ENCODE measurements at regions not wholly inside any gene's neighbourhood (a gene's known extent, or its start where the extent isn't known, plus 50 kb on each side); places are given as distances from the start of the nearest gene placed in this dataset.

- TF ChIP-seq FOXP2 (optimal IDR thresholded peaks at IDR 0.05; ENCODE audit: borderline replicate concordance, extremely low read depth, extremely low read length, insufficient read depth) (no peak), POLR2AphosphoS5 (IDR thresholded peaks at IDR 0.05; ENCODE audit: low read depth, low read length) (no peak), REST (IDR thresholded peaks at IDR 0.05; ENCODE audit: insufficient read depth in 1 of 2, low read depth in 2 of 2, low read length in 2 of 2) (no peak), TAF1 (IDR thresholded peaks at IDR 0.05; ENCODE audit: borderline replicate concordance, insufficient read depth, low read length) (no peak), SIN3A (IDR thresholded peaks at IDR 0.05; ENCODE audit: borderline replicate concordance, insufficient read depth, low read length) (no peak)
Observed at GRCh38 chr5:109570362-109570874, 119.3 kb upstream of the MAN2A1 start.

GRCh38 chr5:109567374-109568044 lies 122.2 kb upstream of the MAN2A1 start:
- no peak for TF ChIP-seq POLR2AphosphoS5 (IDR thresholded peaks at IDR 0.05; ENCODE audit: low read depth, low read length)
- no peak for TF ChIP-seq FOXP2 (optimal IDR thresholded peaks at IDR 0.05; ENCODE audit: borderline replicate concordance, extremely low read depth, extremely low read length, insufficient read depth)
- no peak for TF ChIP-seq SIN3A (IDR thresholded peaks at IDR 0.05; ENCODE audit: borderline replicate concordance, insufficient read depth, low read length)

GRCh38 chr5:109566361-109566760 lies 123.4 kb upstream of the MAN2A1 start:
- TF ChIP-seq SIN3A (IDR thresholded peaks at IDR 0.05; ENCODE audit: borderline replicate concordance, insufficient read depth, low read length) (no peak), FOXP2 (optimal IDR thresholded peaks at IDR 0.05; ENCODE audit: borderline replicate concordance, extremely low read depth, extremely low read length, insufficient read depth) (no peak), TAF1 (IDR thresholded peaks at IDR 0.05; ENCODE audit: borderline replicate concordance, insufficient read depth, low read length) (no peak), REST (IDR thresholded peaks at IDR 0.05; ENCODE audit: insufficient read depth in 1 of 2, low read depth in 2 of 2, low read length in 2 of 2) (no peak), POLR2AphosphoS5 (IDR thresholded peaks at IDR 0.05; ENCODE audit: low read depth, low read length) (no peak)

GRCh38 chr5:109563739-109564138 lies 126.0 kb upstream of the MAN2A1 start:
- TF ChIP-seq REST (IDR thresholded peaks at IDR 0.05; ENCODE audit: insufficient read depth in 1 of 2, low read depth in 2 of 2, low read length in 2 of 2) (no peak), TAF1 (IDR thresholded peaks at IDR 0.05; ENCODE audit: borderline replicate concordance, insufficient read depth, low read length) (no peak), POLR2AphosphoS5 (IDR thresholded peaks at IDR 0.05; ENCODE audit: low read depth, low read length) (no peak)

- TF ChIP-seq FOXP2 (optimal IDR thresholded peaks at IDR 0.05; ENCODE audit: borderline replicate concordance, extremely low read depth, extremely low read length, insufficient read depth) (no peak), REST (IDR thresholded peaks at IDR 0.05; ENCODE audit: insufficient read depth in 1 of 2, low read depth in 2 of 2, low read length in 2 of 2) (no peak), TAF1 (IDR thresholded peaks at IDR 0.05; ENCODE audit: borderline replicate concordance, insufficient read depth, low read length) (no peak), POLR2AphosphoS5 (IDR thresholded peaks at IDR 0.05; ENCODE audit: low read depth, low read length) (no peak), SIN3A (IDR thresholded peaks at IDR 0.05; ENCODE audit: borderline replicate concordance, insufficient read depth, low read length) (no peak)
Observed at GRCh38 chr5:109563189-109563588, 126.5 kb upstream of the MAN2A1 start.

Measured in PFSK-1 (cell line).